OCI-LY1 (cell line): ENCODE measurements at regions not wholly inside any gene's neighbourhood (a gene's known extent, or its start where the extent isn't known, plus 50 kb on each side); places are given as distances from the start of the nearest gene placed in this dataset.

ENCODE experiments used
- H2AFZ ChIP-seq: fragments of 200-600 bp; sonication (generic), shearing (Covaris generic); 2 replicates; pipeline ENCODE4 v1.6.0; 2014; ENCODE audit warnings: antibody characterized with exemption, mild to moderate bottlenecking, low read length
- H3F3A ChIP-seq: fragments of 200-600 bp; sonication (generic), shearing (Covaris generic); 2 replicates; pipeline ENCODE4 v1.6.0; 2014; ENCODE audit warnings: mild to moderate bottlenecking, antibody characterized with exemption, low read length, moderate library complexity; ENCODE audit not compliant: insufficient read depth
- H3K27ac ChIP-seq: fragments of 200-600 bp; sonication (generic); 2 replicates; pipeline ENCODE4 v1.5.1; 2014; ENCODE audit warnings: low read length, mixed run types, mild to moderate bottlenecking, low read depth; ENCODE audit not compliant: poor library complexity, severe bottlenecking
- H3K27me3 ChIP-seq: fragments of 200-600 bp; sonication (generic); 2 replicates; pipeline ENCODE4 v1.6.0; 2014; ENCODE audit warnings: antibody characterized with exemption, mild to moderate bottlenecking, low read length, moderate library complexity; ENCODE audit not compliant: insufficient read depth
- H3K36me3 ChIP-seq: fragments of 200-600 bp; sonication (generic); 2 replicates; pipeline ENCODE4 v1.6.1; 2014; ENCODE audit warnings: mild to moderate bottlenecking, antibody characterized with exemption, low read length, moderate library complexity, mixed read lengths; ENCODE audit not compliant: insufficient read depth
- H3K4me1 ChIP-seq: fragments of 200-600 bp; sonication (generic); 2 replicates; pipeline ENCODE4 v1.5.1; 2014; ENCODE audit warnings: mild to moderate bottlenecking, low read length, moderate library complexity; ENCODE audit not compliant: insufficient read depth, severe bottlenecking
- H3K4me2 ChIP-seq: fragments of 200-600 bp; sonication (generic), shearing (Covaris generic); 2 replicates; pipeline ENCODE4 v1.6.1; 2014; ENCODE audit warnings: low read length
- H3K4me3 ChIP-seq: fragments of 200-600 bp; sonication (generic); 2 replicates; pipeline ENCODE4 v1.5.1; 2014; ENCODE audit warnings: low read length, low read depth, mild to moderate bottlenecking, mixed read lengths; ENCODE audit not compliant: poor library complexity, severe bottlenecking
- H3K79me2 ChIP-seq: fragments of 200-600 bp; shearing (Covaris generic); 2 replicates; pipeline ENCODE4 v1.6.1; 2016; ENCODE audit warnings: mixed run types, low read length, mixed read lengths; ENCODE audit not compliant: insufficient read depth
- H3K9ac ChIP-seq: fragments of 200-600 bp; sonication (generic), shearing (Covaris generic); 2 replicates; pipeline ENCODE4 v1.6.1; 2014; ENCODE audit warnings: mild to moderate bottlenecking, low read length, mixed read lengths
- H3K9me2 ChIP-seq: fragments of 200-600 bp; sonication (generic), shearing (Covaris generic); 2 replicates; pipeline ENCODE4 v1.6.1; 2014; ENCODE audit warnings: low read depth, mild to moderate bottlenecking, low read length, mixed read lengths
- H3K9me3 ChIP-seq: fragments of 200-600 bp; shearing (Covaris generic); 2 replicates; pipeline ENCODE4 v1.6.1; 2014; ENCODE audit warnings: low read length, mixed read lengths
- H4K20me1 ChIP-seq: fragments of 200-600 bp; sonication (generic), shearing (Covaris generic); 2 replicates; pipeline ENCODE4 v1.6.0; 2016; ENCODE audit warnings: mild to moderate bottlenecking, low read length; ENCODE audit not compliant: insufficient read depth
- CTCF ChIP-seq: fragments of 200-600 bp; sonication (generic), shearing (Covaris generic); IDR thresholded peaks from 2 replicates; pipeline ENCODE4 v1.5.1; 2017; ENCODE audit warnings: mild to moderate bottlenecking, antibody characterized with exemption, low read length, moderate library complexity, mixed read lengths
- EZH2 ChIP-seq: fragments of 200-600 bp; sonication (generic), shearing (Covaris generic); IDR thresholded peaks from 2 replicates; pipeline ENCODE4 v1.8.0; 2017; ENCODE audit warnings: borderline replicate concordance, mixed run types, mild to moderate bottlenecking, antibody characterized with exemption, low read length, moderate library complexity, mixed read lengths

- peaks cover 25% of the 10 kb centered on the region for H3K4me1 ChIP-seq
- no peaks in the 10 kb centered on the region; the same call in 1 of the 2 replicates for H3K36me3 ChIP-seq
- TF ChIP-seq EZH2 (no peak), CTCF (no peak)
- no peaks in the 10 kb centered on the region for H3K9me3 ChIP-seq
- no peak overlapping the region for H3K4me3 ChIP-seq
- H3K27ac ChIP-seq = no peak overlapping the region
- no peaks in the 10 kb centered on the region for H3F3A ChIP-seq
- H4K20me1 ChIP-seq = no peaks in the 10 kb centered on the region
- H2AFZ ChIP-seq = no peak overlapping the region
- no peaks in the 10 kb centered on the region for H3K9me2 ChIP-seq
- H3K27me3 ChIP-seq = no peaks in the 10 kb centered on the region
- no peaks in the 10 kb centered on the region for H3K79me2 ChIP-seq
- H3K4me2 ChIP-seq = no peak overlapping the region
- no peak overlapping the region for H3K9ac ChIP-seq
These were observed 63.2 kb upstream of the GSE1 start for GRCh38 chr16:85549766-85550421.

DNA sequence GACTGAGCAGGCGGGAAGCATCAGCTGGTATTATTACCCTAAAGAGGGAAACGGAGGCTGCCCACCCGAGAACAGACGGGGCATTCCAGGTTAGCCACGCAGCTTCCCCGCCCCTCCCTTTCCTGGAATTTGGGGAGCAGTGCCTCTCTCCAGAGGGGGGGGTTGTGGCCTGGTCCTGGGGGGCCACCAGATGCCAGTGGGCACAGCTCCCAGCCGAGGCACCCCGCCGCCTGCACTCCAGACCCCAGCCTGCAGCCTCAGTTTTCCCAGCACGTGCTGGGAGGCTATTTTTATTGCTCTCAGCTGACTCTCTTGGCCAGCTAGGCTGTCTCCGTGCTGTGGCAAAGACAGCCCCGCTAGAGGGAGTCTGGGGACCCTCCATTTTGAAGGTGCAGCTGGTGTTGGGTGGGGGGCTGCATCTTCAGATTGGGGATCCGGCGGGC is 62.7 kb upstream of the GSE1 start:
- no peak overlapping the region for H3K4me2 ChIP-seq
- H4K20me1 ChIP-seq = no peaks in the 10 kb centered on the region
- H3K4me3 ChIP-seq = no peak overlapping the region
- no peaks in the 10 kb centered on the region; the same call in 1 of the 2 replicates for H3K36me3 ChIP-seq
- no peaks in the 10 kb centered on the region for H3K27me3 ChIP-seq
- H3F3A ChIP-seq = no peaks in the 10 kb centered on the region
- H3K27ac ChIP-seq = no peak overlapping the region
- H3K9ac ChIP-seq = no peak overlapping the region
- no peaks in the 10 kb centered on the region for H3K9me2 ChIP-seq
- H2AFZ ChIP-seq = no peak overlapping the region
- H3K9me3 ChIP-seq = no peaks in the 10 kb centered on the region
- peak; percentile 31; the same call in 1 of the 2 replicates for TF ChIP-seq CTCF
- no peak for TF ChIP-seq EZH2
- no peaks in the 10 kb centered on the region for H3K79me2 ChIP-seq
- H3K4me1 ChIP-seq = peaks cover 19% of the 10 kb centered on the region

- no peak overlapping the region for H2AFZ ChIP-seq
- H3K9me2 ChIP-seq = no peaks in the 10 kb centered on the region
- H3K9me3 ChIP-seq = no peaks in the 10 kb centered on the region
- H3K4me2 ChIP-seq = no peak overlapping the region
- H3K79me2 ChIP-seq = no peaks in the 10 kb centered on the region
- no peak overlapping the region for H3K27ac ChIP-seq
- H3K9ac ChIP-seq = no peak overlapping the region
- no peaks in the 10 kb centered on the region for H3F3A ChIP-seq
- H3K4me1 ChIP-seq = peaks cover 17% of the 10 kb centered on the region
- no peaks in the 10 kb centered on the region for H3K27me3 ChIP-seq
- TF ChIP-seq EZH2 = no peak
- peak; percentile 3; the same call in 1 of the 2 replicates for TF ChIP-seq CTCF
- no peaks in the 10 kb centered on the region for H4K20me1 ChIP-seq
- no peaks in the 10 kb centered on the region; the same call in 1 of the 2 replicates for H3K36me3 ChIP-seq
- H3K4me3 ChIP-seq = no peak overlapping the region
These were observed 61.9 kb upstream of the GSE1 start for GRCh38 chr16:85550953-85551924.
